SU-DHL-6 (cell line): ENCODE measurements at regions not wholly inside any gene's neighbourhood (a gene's known extent, or its start where the extent isn't known, plus 50 kb on each side); places are given as distances from the start of the nearest gene placed in this dataset.

Experiments
- H2AFZ ChIP-seq: fragments of 200-600 bp; sonication (generic); 2 replicates; pipeline ENCODE4 v1.6.1; 2014; ENCODE audit warnings: low read depth, mild to moderate bottlenecking, moderate library complexity, mixed read lengths, antibody characterized with exemption, low read length; ENCODE audit not compliant: severe bottlenecking
- H3F3A ChIP-seq: fragments of 200-600 bp; shearing (Covaris generic); 2 replicates; pipeline ENCODE4 v1.6.0; 2016; ENCODE audit warnings: antibody characterized with exemption, mild to moderate bottlenecking; ENCODE audit not compliant: insufficient read depth
- H3K27ac ChIP-seq: fragments of 200-600 bp; sonication (generic); 2 replicates; pipeline ENCODE4 v1.5.1; 2016; ENCODE audit warnings: low read depth, mild to moderate bottlenecking, low read length, moderate library complexity, mixed read lengths
- H3K27me3 ChIP-seq: fragments of 200-600 bp; sonication (generic), shearing (Covaris generic); 2 replicates; pipeline ENCODE4 v1.6.0; 2014; ENCODE audit warnings: mild to moderate bottlenecking, low read length
- H3K36me3 ChIP-seq: fragments of 200-600 bp; sonication (generic); 2 replicates; pipeline ENCODE4 v1.6.1; 2014; ENCODE audit warnings: mild to moderate bottlenecking, low read length, mixed read lengths
- H3K4me2 ChIP-seq: fragments of 300-600, 200-600 bp; shearing (Covaris generic), sonication (generic); 2 replicates; pipeline ENCODE4 v1.6.0; 2014; ENCODE audit warnings: low read length, low read depth, mild to moderate bottlenecking; ENCODE audit not compliant: poor library complexity, severe bottlenecking
- H3K4me3 ChIP-seq: fragments of 200-600 bp; sonication (generic); 2 replicates; pipeline ENCODE4 v1.5.1; 2014; ENCODE audit warnings: antibody characterized with exemption, low read length, mild to moderate bottlenecking, mixed read lengths; ENCODE audit not compliant: insufficient read depth, poor library complexity, severe bottlenecking
- H3K79me2 ChIP-seq: fragments of 200-600 bp; sonication (generic); 2 replicates; pipeline ENCODE4 v1.6.1; 2014; ENCODE audit warnings: mild to moderate bottlenecking, low read length, moderate library complexity; ENCODE audit not compliant: insufficient read depth
- H3K9ac ChIP-seq: fragments of 200-600 bp; sonication (generic); 2 replicates; pipeline ENCODE4 v1.7.0; 2014; ENCODE audit warnings: mild to moderate bottlenecking, low read length
- H3K9me2 ChIP-seq: fragments of 200-600 bp; sonication (generic); replicated peaks from 2 replicates; pipeline ENCODE4 v1.6.1; 2014; ENCODE audit warnings: low read length; ENCODE audit not compliant: insufficient read depth
- H3K9me3 ChIP-seq: fragments of 200-600 bp; sonication (generic); 2 replicates; pipeline ENCODE4 v1.6.1; 2014; ENCODE audit warnings: low read length, mixed read lengths; ENCODE audit not compliant: insufficient read depth
- H4K20me1 ChIP-seq: fragments of 200-600 bp; sonication (generic); 2 replicates; pipeline ENCODE4 v1.6.1; 2014; ENCODE audit warnings: low read depth, mild to moderate bottlenecking, antibody characterized with exemption, low read length, moderate library complexity, mixed read lengths
- CTCF ChIP-seq: fragments of 200-600 bp; sonication (generic); IDR thresholded peaks from one replicate; pipeline ENCODE4 v1.5.1; 2017; ENCODE audit warnings: antibody characterized with exemption, mild to moderate bottlenecking, low read length, moderate library complexity; ENCODE audit not compliant: insufficient read depth, poor library complexity, severe bottlenecking
- EZH2phosphoT487 ChIP-seq: fragments of 200-600 bp; sonication (generic), shearing (Covaris generic); conservative IDR thresholded peaks from 2 replicates; pipeline ENCODE4 v1.6.1; 2018; ENCODE audit warnings: mild to moderate bottlenecking, antibody characterized with exemption, low read length, moderate library complexity, mixed read lengths

GRCh38 chr17:65459677-65460347 lies 101.6 kb downstream of the AXIN2 start:
- H3K79me2 ChIP-seq: no peaks in the 10 kb centered on the region
- no peak overlapping the region for H3K27ac ChIP-seq
- no peaks in the 10 kb centered on the region for H3K9me2 ChIP-seq
- H3K4me3 ChIP-seq: no peak overlapping the region
- no peaks in the 10 kb centered on the region for H3K27me3 ChIP-seq
- TF ChIP-seq CTCF (no peak), EZH2phosphoT487 (no peak)
- no peaks in the 10 kb centered on the region for H3K9me3 ChIP-seq
- no peaks in the 10 kb centered on the region for H4K20me1 ChIP-seq
- no peak overlapping the region for H3K9ac ChIP-seq
- H3K4me2 ChIP-seq: no peak overlapping the region
- H3F3A ChIP-seq: no peaks in the 10 kb centered on the region
- H3K36me3 ChIP-seq: no peaks in the 10 kb centered on the region
- H2AFZ ChIP-seq: no peak overlapping the region

GRCh38 chr17:65457635-65458257 lies 103.7 kb downstream of the AXIN2 start:
- no peaks in the 10 kb centered on the region for H3K79me2 ChIP-seq
- H3K36me3 ChIP-seq: no peaks in the 10 kb centered on the region
- no peaks in the 10 kb centered on the region for H4K20me1 ChIP-seq
- H3K27me3 ChIP-seq: no peaks in the 10 kb centered on the region
- H3K4me2 ChIP-seq: no peak overlapping the region
- no peaks in the 10 kb centered on the region for H3K9me2 ChIP-seq
- H3K9ac ChIP-seq: no peak overlapping the region
- no peak overlapping the region for H3K4me3 ChIP-seq
- no peak overlapping the region for H2AFZ ChIP-seq
- H3K9me3 ChIP-seq: no peaks in the 10 kb centered on the region
- TF ChIP-seq EZH2phosphoT487: no peak
- TF ChIP-seq CTCF: no peak
- H3F3A ChIP-seq: no peaks in the 10 kb centered on the region
- H3K27ac ChIP-seq: no peak overlapping the region

GRCh38 chr17:65457183-65457582 lies 104.3 kb downstream of the AXIN2 start:
- no peaks in the 10 kb centered on the region for H3K27me3 ChIP-seq
- no peak overlapping the region for H3K9ac ChIP-seq
- no peaks in the 10 kb centered on the region for H4K20me1 ChIP-seq
- no peaks in the 10 kb centered on the region for H3K9me3 ChIP-seq
- H2AFZ ChIP-seq: no peak overlapping the region
- H3K27ac ChIP-seq: no peak overlapping the region
- H3F3A ChIP-seq: no peaks in the 10 kb centered on the region
- H3K36me3 ChIP-seq: no peaks in the 10 kb centered on the region
- no peaks in the 10 kb centered on the region for H3K79me2 ChIP-seq
- no peaks in the 10 kb centered on the region for H3K9me2 ChIP-seq
- no peak overlapping the region for H3K4me2 ChIP-seq
- no peak overlapping the region for H3K4me3 ChIP-seq
- TF ChIP-seq CTCF (no peak), EZH2phosphoT487 (no peak)
